Gastrocnemius medialis (tissue), 4 donors: ENCODE measurements at regions not wholly inside any gene's neighbourhood (a gene's known extent, or its start where the extent isn't known, plus 50 kb on each side); places are given as distances from the start of the nearest gene placed in this dataset.

Experiments
- ATAC-seq, 2 donors: fragments of 150-250 bp; one replicate each; pipeline ENCODE4 v1.9.1; 2016
- DNase-seq, 2 donors: peaks; one replicate each; pipeline ENCODE4 v3.0.0-alpha.2; 2019
- H3K27ac ChIP-seq, 4 donors: fragments of 200-600 bp; sonication (generic); 1 replicate in 1 of 4; 2 replicates in 3 of 4; pipeline ENCODE4 v1.5.1; 2016 to 2018; ENCODE audit warnings: mild to moderate bottlenecking in 2 of 4, moderate library complexity in 1 of 4
- H3K27me3 ChIP-seq, 3 donors: fragments of 200-600 bp; sonication (generic) in 2 of 3; 1 replicate in 1 of 3; 2 replicates in 2 of 3; pipeline versions ENCODE4 v1.5.1 to v1.6.0; 2016 to 2019; ENCODE audit warnings: mild to moderate bottlenecking in 1 of 3, moderate library complexity in 1 of 3
- H3K36me3 ChIP-seq, 2 donors: fragments of 200-600 bp; sonication (generic) in 1 of 2; one replicate each; pipeline ENCODE4 v1.5.1; 2017 to 2018
- H3K4me1 ChIP-seq, 2 donors: fragments of 200-600 bp; sonication (generic) in 1 of 2; one replicate each; pipeline ENCODE4 v1.5.1; 2016 to 2017; ENCODE audit warnings: mild to moderate bottlenecking in 2 of 2
- H3K4me3 ChIP-seq, 4 donors: fragments of 200-600 bp; sonication (generic) in 3 of 4; 1 replicate in 1 of 4; 2 replicates in 3 of 4; pipeline ENCODE4 v1.5.1; 2016 to 2019; ENCODE audit warnings: mild to moderate bottlenecking in 2 of 4
- H3K9me3 ChIP-seq, 3 donors: fragments of 200-600 bp; sonication (generic) in 2 of 3; 1 replicate in 1 of 3; 2 replicates in 2 of 3; pipeline ENCODE4 v1.5.1; 2016 to 2019
- CTCF ChIP-seq, 5 experiments: fragments of 450-650 bp in 3 of 5; fragments of 200-600 bp in 2 of 5; sonication (generic) in 2 of 5; IDR thresholded peaks in 4 of 5; conservative IDR thresholded peaks in 1 of 5; 1 replicate in 4 of 5; 2 replicates in 1 of 5; pipeline ENCODE4 v1.5.1; 2016 to 2019; ENCODE audit warnings: antibody characterized with exemption in 5 of 5, mild to moderate bottlenecking in 3 of 5, moderate library complexity in 3 of 5
- POLR2A ChIP-seq, 2 donors: fragments of 450-650 bp; IDR thresholded peaks; one replicate each; pipeline ENCODE4 v1.6.1; 2017; ENCODE audit warnings: antibody characterized with exemption in 2 of 2, mild to moderate bottlenecking in 2 of 2, moderate library complexity in 2 of 2
- in situ Hi-C, 4 donors: fragments of 200-750 bp; cut with MboI; loops; one replicate each; pipeline versions ENCODE4 v1.15.0 to v1.8.0; 2017; ENCODE audit warnings: low sequenced_read_pairs in 4 of 4
- intact Hi-C: fragments of 100-400 bp; cut with DNase I; formaldehyde crosslinking; loops from one replicate; pipeline ENCODE4 v1.15.1; 2023; ENCODE audit warnings: low total_unique reads

DNA sequence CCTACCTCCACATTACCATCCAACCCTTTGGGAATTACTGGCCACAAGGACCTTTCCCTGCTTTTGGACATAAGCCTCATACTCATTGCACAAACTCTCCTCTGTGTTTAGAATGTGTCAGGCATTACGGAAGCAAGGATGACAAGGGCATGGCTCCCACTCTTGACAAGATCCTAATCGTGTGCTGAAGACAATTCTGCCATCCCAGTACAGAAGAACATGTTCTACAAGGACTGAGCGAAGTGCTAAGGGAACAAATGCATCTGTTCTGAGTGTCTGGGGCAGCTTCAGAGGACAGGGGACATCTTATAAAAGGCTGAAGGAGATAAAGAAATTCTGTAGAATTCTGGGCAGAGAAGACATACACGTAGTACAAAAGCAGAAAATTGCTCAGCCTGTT is 378.5 kb upstream of the CAMK1G start:
- no peak overlapping the region for H3K27ac ChIP-seq
- intact Hi-C loops = loop anchor here (10.0 kb wide), 1 partner anchor 550 kb away; no protein-coding TSS in a partner anchor
- H3K4me1 ChIP-seq = peaks cover 0 to 3% of the 10 kb centered on the region in 2 donors
- DNase-seq (no peak), ATAC-seq (no peak)
- H3K27me3 ChIP-seq = peaks cover 14 to 18% (median 17%) of the 10 kb centered on the region in 3 donors
- TF ChIP-seq POLR2A (IDR thresholded peaks at IDR 0.05) = no peak
- no peak overlapping the region for H3K4me3 ChIP-seq
- H3K9me3 ChIP-seq = no peaks in the 10 kb centered on the region
- no peaks in the 10 kb centered on the region for H3K36me3 ChIP-seq
- in situ Hi-C loops = no loop called here

- peak overlapping the region; percentile 13 to 31 (median 22) for H3K4me3 ChIP-seq
- no peak for DNase-seq
- intact Hi-C loops (loop anchor here (10.0 kb wide), 1 partner anchor 552 kb away; no protein-coding TSS in a partner anchor), in situ Hi-C loops (no loop called here)
- ATAC-seq = peak in 1 of 2 donors; percentile 30
- no peaks in the 10 kb centered on the region for H3K36me3 ChIP-seq
- no peaks in the 10 kb centered on the region for H3K9me3 ChIP-seq
- no peak overlapping the region for H3K27ac ChIP-seq
- TF ChIP-seq CTCF (IDR thresholded peaks at IDR 0.05 in 4 of 5, conservative IDR thresholded peaks at IDR 0.05 in 1 of 5) = no peak
- no peak for TF ChIP-seq POLR2A (IDR thresholded peaks at IDR 0.05)
- peaks cover 14 to 20% (median 18%) of the 10 kb centered on the region in 3 donors for H3K27me3 ChIP-seq
- peaks cover 0 to 3% of the 10 kb centered on the region in 2 donors for H3K4me1 ChIP-seq
These were observed 376.3 kb upstream of the CAMK1G start for GRCh38 chr1:209207126-209207700.

DNA sequence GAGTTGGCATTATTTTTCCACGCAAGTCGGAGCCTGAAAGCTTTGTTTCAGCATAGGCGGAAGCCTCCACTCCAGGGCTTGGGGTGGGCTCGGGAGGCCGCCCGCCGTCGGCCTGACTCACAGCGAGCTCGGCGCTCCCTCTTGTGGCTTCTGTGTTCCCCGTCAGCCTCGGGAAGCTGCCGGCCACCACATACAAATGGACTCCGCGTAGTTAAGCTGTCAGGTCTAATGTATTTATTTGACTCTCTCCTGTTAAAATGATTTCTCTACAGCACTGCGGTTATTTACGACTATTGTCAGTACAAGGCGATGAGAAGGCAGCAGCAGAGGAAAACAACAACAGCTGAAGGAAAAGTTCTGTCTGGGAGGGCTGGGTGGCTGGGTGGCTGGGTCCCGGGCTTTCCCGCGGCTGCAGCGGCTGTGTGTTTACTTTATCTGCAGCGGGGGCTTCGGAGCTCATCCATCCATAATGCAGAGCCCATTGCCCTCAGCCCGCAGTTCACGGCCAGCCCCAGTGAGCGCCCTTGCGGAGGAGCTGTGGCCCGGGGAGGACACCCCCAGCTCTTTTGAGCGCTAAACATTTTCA is 375.7 kb upstream of the CAMK1G start:
- intact Hi-C loops = loop anchor here (10.0 kb wide), 1 partner anchor 553 kb away; no protein-coding TSS in a partner anchor
- H3K27ac ChIP-seq = no peak overlapping the region

DNA sequence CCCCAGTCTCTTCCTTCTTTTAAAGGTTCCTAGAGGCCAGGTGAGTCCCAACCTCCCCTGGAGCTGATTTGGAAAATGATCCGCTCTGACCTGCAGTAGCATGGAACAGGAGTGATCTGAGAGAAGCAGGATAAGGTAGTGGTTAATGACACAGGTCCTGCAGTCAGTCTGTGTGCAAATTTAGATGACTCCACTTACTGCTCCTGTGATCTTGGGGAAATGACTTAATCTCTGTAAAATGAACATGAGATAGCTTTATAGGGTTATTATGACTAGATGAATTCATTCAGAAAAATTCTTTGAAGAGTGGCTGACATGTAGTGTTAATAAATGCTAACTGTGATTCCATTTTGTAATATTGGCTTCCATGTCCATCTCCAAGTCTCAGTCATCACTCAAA is 374.9 kb upstream of the CAMK1G start:
- no peak overlapping the region for H3K4me3 ChIP-seq
- peaks cover 14 to 20% (median 20%) of the 10 kb centered on the region in 3 donors for H3K27me3 ChIP-seq
- DNase-seq (no peak), ATAC-seq (no peak)
- peaks cover 0 to 3% of the 10 kb centered on the region in 2 donors for H3K4me1 ChIP-seq
- in situ Hi-C loops = no loop called here
- intact Hi-C loops = loop anchor here (10.0 kb wide), 1 partner anchor 554 kb away; no protein-coding TSS in a partner anchor
- TF ChIP-seq CTCF (IDR thresholded peaks at IDR 0.05 in 4 of 5, conservative IDR thresholded peaks at IDR 0.05 in 1 of 5) (no peak), POLR2A (IDR thresholded peaks at IDR 0.05) (no peak)
- H3K9me3 ChIP-seq = no peaks in the 10 kb centered on the region
- no peak overlapping the region for H3K27ac ChIP-seq
- H3K36me3 ChIP-seq = no peaks in the 10 kb centered on the region

More for the DNA sequence above, 375.7 kb upstream of the CAMK1G start:
- in situ Hi-C loops = no loop called here
- H3K27me3 ChIP-seq = peaks cover 14 to 20% (median 18%) of the 10 kb centered on the region in 3 donors
- peak overlapping the region; percentile 13 to 31 (median 22) for H3K4me3 ChIP-seq
- TF ChIP-seq POLR2A (IDR thresholded peaks at IDR 0.05) (no peak), CTCF (IDR thresholded peaks at IDR 0.05 in 4 of 5, conservative IDR thresholded peaks at IDR 0.05 in 1 of 5) (peak in 4 of 5 experiments; percentile 14 to 62 (median 34))
- H3K36me3 ChIP-seq = no peaks in the 10 kb centered on the region
- no peaks in the 10 kb centered on the region for H3K9me3 ChIP-seq
- H3K4me1 ChIP-seq = peaks cover 0 to 3% of the 10 kb centered on the region in 2 donors
- no peak for DNase-seq
- peak; percentile 58 to 62 for ATAC-seq

GRCh38 chr1:209213989-209214388 is 369.5 kb upstream of the CAMK1G start:
- Histone ChIP-seq H3K27ac (no peak overlapping the region), H3K4me3 (no peak overlapping the region), H3K9me3 (no peaks in the 10 kb centered on the region), H3K27me3 (peaks cover 7 to 13% (median 9%) of the 10 kb centered on the region in 3 donors), H3K36me3 (no peaks in the 10 kb centered on the region), H3K4me1 (no peaks in the 10 kb centered on the region)
- DNase-seq (no peak), ATAC-seq (no peak)
- no peak for TF ChIP-seq CTCF (IDR thresholded peaks at IDR 0.05 in 4 of 5, conservative IDR thresholded peaks at IDR 0.05 in 1 of 5)
- no peak for TF ChIP-seq POLR2A (IDR thresholded peaks at IDR 0.05)
- intact Hi-C loops = no loop called here
- in situ Hi-C loops = no loop called here
